ENCODE measurements at regions not wholly inside any gene's neighbourhood (a gene's known extent, or its start where the extent isn't known, plus 50 kb on each side); places are given as distances from the start of the nearest gene placed in this dataset.

DNA sequence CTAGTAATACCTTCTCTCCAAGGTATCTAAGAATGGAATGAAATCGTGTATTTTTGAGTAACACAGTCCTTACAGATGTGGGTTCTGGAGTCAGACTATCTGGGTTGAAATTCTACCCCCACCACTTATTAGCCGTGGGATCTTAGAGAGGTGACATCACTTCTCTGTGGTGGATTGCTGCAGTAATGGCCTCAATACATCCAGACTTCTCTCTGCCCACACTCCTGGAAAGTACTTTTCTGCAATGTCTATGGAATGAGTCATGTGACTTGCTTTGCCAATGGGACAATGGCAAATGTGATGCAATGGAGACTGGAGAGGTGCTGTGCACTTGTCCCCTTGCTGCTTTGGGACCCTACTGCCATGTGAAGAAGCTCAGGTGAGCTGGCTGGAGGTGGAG is 418.2 kb downstream of the HAPSTR1 start:
- no peaks in the 10 kb centered on the region for H3K27me3 ChIP-seq
- no peak for ATAC-seq
- H3K4me3 ChIP-seq, result no peak overlapping the region
- intact Hi-C loops (cut with DNase I; ENCODE audit: low total_unique reads) (no loop called here), in situ Hi-C loops (cut with MboI; ENCODE audit: low sequenced_read_pairs in 4 of 4) (no loop called here)
- DNase-seq, result no peak
- H3K9me3 ChIP-seq, result peaks cover 0 to 4% (median 0%) of the 10 kb centered on the region in 3 donors
- H3K36me3 ChIP-seq, result no peaks in the 10 kb centered on the region
- TF ChIP-seq POLR2A (IDR thresholded peaks at IDR 0.05), result no peak
- TF ChIP-seq, protein P1, sequence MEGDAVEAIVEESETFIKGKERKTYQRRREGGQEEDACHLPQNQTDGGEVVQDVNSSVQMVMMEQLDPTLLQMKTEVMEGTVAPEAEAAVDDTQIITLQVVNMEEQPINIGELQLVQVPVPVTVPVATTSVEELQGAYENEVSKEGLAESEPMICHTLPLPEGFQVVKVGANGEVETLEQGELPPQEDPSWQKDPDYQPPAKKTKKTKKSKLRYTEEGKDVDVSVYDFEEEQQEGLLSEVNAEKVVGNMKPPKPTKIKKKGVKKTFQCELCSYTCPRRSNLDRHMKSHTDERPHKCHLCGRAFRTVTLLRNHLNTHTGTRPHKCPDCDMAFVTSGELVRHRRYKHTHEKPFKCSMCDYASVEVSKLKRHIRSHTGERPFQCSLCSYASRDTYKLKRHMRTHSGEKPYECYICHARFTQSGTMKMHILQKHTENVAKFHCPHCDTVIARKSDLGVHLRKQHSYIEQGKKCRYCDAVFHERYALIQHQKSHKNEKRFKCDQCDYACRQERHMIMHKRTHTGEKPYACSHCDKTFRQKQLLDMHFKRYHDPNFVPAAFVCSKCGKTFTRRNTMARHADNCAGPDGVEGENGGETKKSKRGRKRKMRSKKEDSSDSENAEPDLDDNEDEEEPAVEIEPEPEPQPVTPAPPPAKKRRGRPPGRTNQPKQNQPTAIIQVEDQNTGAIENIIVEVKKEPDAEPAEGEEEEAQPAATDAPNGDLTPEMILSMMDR (IDR thresholded peaks at IDR 0.05 in 4 of 5, conservative IDR thresholded peaks at IDR 0.05 in 1 of 5), result no peak
- H3K4me1 ChIP-seq, result no peaks in the 10 kb centered on the region
- no peak overlapping the region for H3K27ac ChIP-seq

DNA sequence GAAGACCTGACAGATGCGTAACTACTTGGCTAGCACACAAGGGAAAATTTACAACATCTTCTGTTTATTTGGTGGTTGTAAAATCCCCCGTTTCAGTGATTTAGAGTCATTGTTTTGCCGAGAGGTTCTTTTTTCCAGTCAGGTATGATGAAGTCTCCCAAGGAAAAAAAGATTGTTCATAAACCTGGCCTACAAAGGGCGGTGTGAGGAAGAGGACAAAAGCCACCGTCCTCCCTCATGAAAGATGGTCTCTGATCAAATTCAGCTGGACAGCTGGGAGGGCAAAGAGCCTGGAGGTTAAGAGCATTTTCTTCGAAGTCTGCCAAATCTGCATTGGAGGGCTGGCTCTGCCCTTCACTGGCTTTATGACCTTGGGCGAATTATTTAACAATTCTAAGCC is 419.9 kb downstream of the HAPSTR1 start:
- TF ChIP-seq POLR2A (IDR thresholded peaks at IDR 0.05), result no peak
- TF ChIP-seq, protein P1 (IDR thresholded peaks at IDR 0.05 in 4 of 5, conservative IDR thresholded peaks at IDR 0.05 in 1 of 5), result no peak
- Histone ChIP-seq H3K27me3 (no peaks in the 10 kb centered on the region), H3K36me3 (no peaks in the 10 kb centered on the region), H3K4me3 (no peak overlapping the region), H3K27ac (no peak overlapping the region), H3K9me3 (peaks cover 0 to 4% (median 0%) of the 10 kb centered on the region in 3 donors), H3K4me1 (no peaks in the 10 kb centered on the region)
- DNase-seq (no peak), ATAC-seq (no peak)
- in situ Hi-C loops (cut with MboI; ENCODE audit: low sequenced_read_pairs in 4 of 4), result no loop called here
- intact Hi-C loops (cut with DNase I; ENCODE audit: low total_unique reads), result no loop called here

DNA sequence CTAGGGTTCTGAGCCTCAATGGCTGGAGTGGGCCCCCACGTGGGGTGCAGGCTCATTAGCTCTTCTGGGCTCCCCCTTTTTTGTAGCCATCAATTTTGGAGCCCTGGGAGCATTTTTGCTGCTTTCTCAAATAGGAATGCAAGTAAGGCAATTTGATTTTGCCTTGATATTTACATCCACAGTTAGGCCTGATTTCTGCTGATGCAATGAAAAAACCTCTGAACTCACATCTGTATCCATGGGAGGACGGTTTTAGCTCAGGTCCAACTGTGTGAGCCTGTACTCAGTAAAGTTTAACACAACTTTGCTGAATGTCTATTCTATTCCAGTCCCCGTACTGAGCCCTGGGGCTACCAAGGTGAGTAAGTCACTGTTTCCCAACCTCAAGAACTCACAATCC is 425.0 kb downstream of the HAPSTR1 start:
- Histone ChIP-seq H3K27me3 (no peaks in the 10 kb centered on the region), H3K9me3 (peaks cover 0 to 4% (median 0%) of the 10 kb centered on the region in 3 donors), H3K4me3 (no peak overlapping the region), H3K36me3 (no peaks in the 10 kb centered on the region), H3K27ac (no peak overlapping the region), H3K4me1 (no peaks in the 10 kb centered on the region)
- in situ Hi-C loops (cut with MboI; ENCODE audit: low sequenced_read_pairs in 4 of 4), result no loop called here
- no peak for ATAC-seq
- DNase-seq, result no peak
- intact Hi-C loops (cut with DNase I; ENCODE audit: low total_unique reads), result no loop called here
- TF ChIP-seq, protein P1 (IDR thresholded peaks at IDR 0.05 in 4 of 5, conservative IDR thresholded peaks at IDR 0.05 in 1 of 5), result no peak
- TF ChIP-seq POLR2A (IDR thresholded peaks at IDR 0.05), result no peak

DNA sequence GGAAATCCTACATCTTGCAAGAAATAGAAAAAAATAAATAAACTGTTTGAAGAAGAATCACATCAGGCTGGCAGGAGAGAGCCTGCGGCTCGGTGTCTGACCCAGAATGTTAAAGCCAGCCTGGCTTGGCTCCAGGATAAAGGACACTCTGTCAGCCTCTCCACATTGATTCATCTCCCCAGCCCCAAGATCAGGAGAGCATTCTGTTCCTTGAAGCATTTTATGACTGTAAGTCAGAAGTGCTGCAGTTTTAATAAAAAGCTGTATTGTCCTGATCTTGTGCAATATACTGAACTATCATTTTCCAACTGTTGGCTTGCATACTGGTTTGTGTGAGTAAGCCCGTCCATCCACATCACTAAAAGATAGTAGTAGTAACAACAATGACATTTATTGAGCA is 426.6 kb downstream of the HAPSTR1 start:
- no peak overlapping the region for H3K27ac ChIP-seq
- in situ Hi-C loops (cut with MboI; ENCODE audit: low sequenced_read_pairs in 4 of 4), result no loop called here
- no peak for DNase-seq
- ATAC-seq, result no peak
- intact Hi-C loops (cut with DNase I; ENCODE audit: low total_unique reads), result no loop called here
- no peaks in the 10 kb centered on the region for H3K36me3 ChIP-seq
- no peak overlapping the region for H3K4me3 ChIP-seq
- peaks cover 0 to 2% (median 0%) of the 10 kb centered on the region in 3 donors for H3K9me3 ChIP-seq
- H3K27me3 ChIP-seq, result no peaks in the 10 kb centered on the region
- H3K4me1 ChIP-seq, result no peaks in the 10 kb centered on the region
- no peak for TF ChIP-seq POLR2A (IDR thresholded peaks at IDR 0.05)
- TF ChIP-seq, protein P1 (IDR thresholded peaks at IDR 0.05 in 4 of 5, conservative IDR thresholded peaks at IDR 0.05 in 1 of 5), result no peak

DNA sequence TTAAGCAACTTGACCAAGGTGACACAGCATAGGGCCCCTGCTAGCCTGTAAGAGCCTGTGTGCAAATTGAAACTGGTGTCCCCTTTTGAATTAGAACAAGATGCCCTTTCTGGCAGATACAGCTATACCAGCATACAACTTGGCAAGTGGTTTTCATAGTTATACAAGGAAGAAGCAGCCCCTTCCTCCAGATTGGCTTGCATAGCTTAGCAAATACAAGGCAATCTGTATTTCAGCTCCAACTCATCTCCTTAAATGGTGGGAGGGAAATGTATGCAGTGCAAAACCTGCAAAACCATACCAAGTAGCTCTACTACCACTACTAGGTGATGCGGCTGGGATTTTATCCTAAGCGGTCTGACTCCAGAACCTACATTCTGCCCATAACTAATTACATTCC is 427.1 kb downstream of the HAPSTR1 start:
- Histone ChIP-seq H3K27me3 (no peaks in the 10 kb centered on the region), H3K4me3 (no peak overlapping the region), H3K27ac (no peak overlapping the region), H3K36me3 (no peaks in the 10 kb centered on the region), H3K4me1 (no peaks in the 10 kb centered on the region), H3K9me3 (no peaks in the 10 kb centered on the region)
- no peak for DNase-seq
- no peak for TF ChIP-seq POLR2A (IDR thresholded peaks at IDR 0.05)
- TF ChIP-seq, protein P1 (IDR thresholded peaks at IDR 0.05 in 4 of 5, conservative IDR thresholded peaks at IDR 0.05 in 1 of 5), result no peak
- in situ Hi-C loops (cut with MboI; ENCODE audit: low sequenced_read_pairs in 4 of 4) (no loop called here), intact Hi-C loops (cut with DNase I; ENCODE audit: low total_unique reads) (no loop called here)
- no peak for ATAC-seq
